ENCODE measurements at regions not wholly inside any gene's neighbourhood (a gene's known extent, or its start where the extent isn't known, plus 50 kb on each side); places are given as distances from the start of the nearest gene placed in this dataset.

DNA sequence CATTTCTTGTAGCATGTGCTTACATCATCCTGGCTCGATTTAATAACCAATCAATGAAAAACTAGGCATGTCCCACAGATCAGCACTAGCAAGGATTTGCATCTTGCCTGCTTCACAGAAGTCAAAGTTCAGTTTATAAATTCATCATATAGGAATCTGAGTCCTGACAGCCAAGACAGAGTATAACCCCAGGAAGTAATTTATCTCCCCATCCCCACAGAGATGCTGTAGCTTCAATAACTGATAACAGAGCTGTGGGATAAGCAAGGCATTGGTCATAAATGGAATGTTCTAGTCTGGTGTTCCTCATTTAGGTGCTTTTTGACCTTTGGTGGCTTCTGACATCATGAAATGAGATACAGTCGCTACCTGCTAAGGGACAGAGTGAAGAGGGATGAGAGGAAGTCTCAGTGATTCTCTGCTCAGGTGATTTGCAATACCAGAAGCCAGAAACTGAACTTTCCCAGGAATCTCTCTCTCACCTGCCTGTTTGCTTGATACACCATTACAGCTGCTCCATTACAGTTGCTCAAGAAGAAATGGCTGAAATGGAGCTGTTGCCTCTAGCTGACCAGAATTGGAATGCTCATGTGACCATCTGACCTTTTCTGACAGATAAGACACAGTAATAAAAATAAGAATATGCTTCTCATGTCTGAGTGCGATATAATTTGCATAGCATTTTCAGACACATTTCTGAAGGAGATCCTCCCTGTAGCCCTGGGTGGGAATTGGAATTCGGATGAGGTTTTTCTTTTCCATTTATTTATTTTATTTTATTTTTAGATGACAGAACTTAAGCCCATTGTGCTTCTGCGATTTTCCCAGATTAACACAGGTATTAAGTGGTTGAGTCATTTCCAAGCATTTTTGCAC, 217.1 kb upstream of the KCNMB2 start:
- TF ChIP-seq POLR2AphosphoS5 (IDR thresholded peaks at IDR 0.05; ENCODE audit: low read depth, low read length) = no peak
- TF ChIP-seq TAF1 (IDR thresholded peaks at IDR 0.05; ENCODE audit: borderline replicate concordance, insufficient read depth, low read length) = no peak
- TF ChIP-seq SIN3A (IDR thresholded peaks at IDR 0.05; ENCODE audit: borderline replicate concordance, insufficient read depth, low read length) = no peak
- TF ChIP-seq, protein P1, sequence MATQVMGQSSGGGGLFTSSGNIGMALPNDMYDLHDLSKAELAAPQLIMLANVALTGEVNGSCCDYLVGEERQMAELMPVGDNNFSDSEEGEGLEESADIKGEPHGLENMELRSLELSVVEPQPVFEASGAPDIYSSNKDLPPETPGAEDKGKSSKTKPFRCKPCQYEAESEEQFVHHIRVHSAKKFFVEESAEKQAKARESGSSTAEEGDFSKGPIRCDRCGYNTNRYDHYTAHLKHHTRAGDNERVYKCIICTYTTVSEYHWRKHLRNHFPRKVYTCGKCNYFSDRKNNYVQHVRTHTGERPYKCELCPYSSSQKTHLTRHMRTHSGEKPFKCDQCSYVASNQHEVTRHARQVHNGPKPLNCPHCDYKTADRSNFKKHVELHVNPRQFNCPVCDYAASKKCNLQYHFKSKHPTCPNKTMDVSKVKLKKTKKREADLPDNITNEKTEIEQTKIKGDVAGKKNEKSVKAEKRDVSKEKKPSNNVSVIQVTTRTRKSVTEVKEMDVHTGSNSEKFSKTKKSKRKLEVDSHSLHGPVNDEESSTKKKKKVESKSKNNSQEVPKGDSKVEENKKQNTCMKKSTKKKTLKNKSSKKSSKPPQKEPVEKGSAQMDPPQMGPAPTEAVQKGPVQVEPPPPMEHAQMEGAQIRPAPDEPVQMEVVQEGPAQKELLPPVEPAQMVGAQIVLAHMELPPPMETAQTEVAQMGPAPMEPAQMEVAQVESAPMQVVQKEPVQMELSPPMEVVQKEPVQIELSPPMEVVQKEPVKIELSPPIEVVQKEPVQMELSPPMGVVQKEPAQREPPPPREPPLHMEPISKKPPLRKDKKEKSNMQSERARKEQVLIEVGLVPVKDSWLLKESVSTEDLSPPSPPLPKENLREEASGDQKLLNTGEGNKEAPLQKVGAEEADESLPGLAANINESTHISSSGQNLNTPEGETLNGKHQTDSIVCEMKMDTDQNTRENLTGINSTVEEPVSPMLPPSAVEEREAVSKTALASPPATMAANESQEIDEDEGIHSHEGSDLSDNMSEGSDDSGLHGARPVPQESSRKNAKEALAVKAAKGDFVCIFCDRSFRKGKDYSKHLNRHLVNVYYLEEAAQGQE (IDR thresholded peaks at IDR 0.05; ENCODE audit: insufficient read depth in 1 of 2, low read depth in 2 of 2, low read length in 2 of 2) = no peak
- no peak for TF ChIP-seq FOXP2 (optimal IDR thresholded peaks at IDR 0.05; ENCODE audit: borderline replicate concordance, extremely low read depth, extremely low read length, insufficient read depth)

DNA sequence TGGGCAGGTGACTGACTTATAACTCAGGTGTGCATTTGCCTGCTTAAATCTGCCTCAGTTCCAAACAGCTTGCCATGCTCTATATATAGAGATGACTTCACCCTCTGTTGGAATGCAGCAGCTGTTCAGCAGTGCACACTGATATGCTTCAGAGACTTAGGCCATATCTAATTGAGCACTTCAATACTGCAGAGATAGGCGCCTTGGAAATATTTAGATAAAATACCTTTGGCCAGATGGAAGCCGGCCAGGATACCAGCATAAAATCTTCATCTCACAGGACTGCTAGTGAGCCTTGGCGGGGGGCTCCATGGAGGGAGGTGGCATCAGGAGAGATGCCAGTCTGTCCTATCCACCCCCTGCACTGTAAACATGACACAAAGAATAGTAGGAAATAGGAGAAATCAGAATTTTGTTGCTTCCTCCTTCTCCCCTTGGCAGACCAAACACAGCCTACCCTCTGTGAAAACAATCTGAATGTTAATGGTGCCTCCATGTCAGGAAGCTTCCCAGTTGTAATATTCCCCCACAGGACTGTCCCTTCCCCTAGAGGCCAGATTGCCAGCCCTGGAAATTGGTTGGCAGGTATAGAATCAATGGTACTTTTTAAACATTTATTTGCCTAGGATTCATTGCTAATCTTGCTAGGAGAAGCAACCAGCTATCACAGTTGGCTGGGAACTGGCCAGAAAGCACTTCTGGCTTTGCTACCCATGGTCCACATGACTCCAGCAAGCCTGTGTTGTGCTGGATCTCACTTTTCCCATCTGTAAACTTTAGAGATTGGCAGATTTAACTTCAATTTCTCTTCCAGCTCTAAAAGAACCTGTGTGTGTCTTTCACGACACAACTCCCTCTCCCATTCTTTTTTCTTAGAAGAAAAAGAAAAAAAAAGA, 215.5 kb upstream of the KCNMB2 start:
- TF ChIP-seq, protein P1 (IDR thresholded peaks at IDR 0.05; ENCODE audit: insufficient read depth in 1 of 2, low read depth in 2 of 2, low read length in 2 of 2) = no peak
- TF ChIP-seq FOXP2 (optimal IDR thresholded peaks at IDR 0.05; ENCODE audit: borderline replicate concordance, extremely low read depth, extremely low read length, insufficient read depth) = no peak
- TF ChIP-seq SIN3A (IDR thresholded peaks at IDR 0.05; ENCODE audit: borderline replicate concordance, insufficient read depth, low read length) = no peak
- no peak for TF ChIP-seq POLR2AphosphoS5 (IDR thresholded peaks at IDR 0.05; ENCODE audit: low read depth, low read length)
- TF ChIP-seq TAF1 (IDR thresholded peaks at IDR 0.05; ENCODE audit: borderline replicate concordance, insufficient read depth, low read length) = no peak

DNA sequence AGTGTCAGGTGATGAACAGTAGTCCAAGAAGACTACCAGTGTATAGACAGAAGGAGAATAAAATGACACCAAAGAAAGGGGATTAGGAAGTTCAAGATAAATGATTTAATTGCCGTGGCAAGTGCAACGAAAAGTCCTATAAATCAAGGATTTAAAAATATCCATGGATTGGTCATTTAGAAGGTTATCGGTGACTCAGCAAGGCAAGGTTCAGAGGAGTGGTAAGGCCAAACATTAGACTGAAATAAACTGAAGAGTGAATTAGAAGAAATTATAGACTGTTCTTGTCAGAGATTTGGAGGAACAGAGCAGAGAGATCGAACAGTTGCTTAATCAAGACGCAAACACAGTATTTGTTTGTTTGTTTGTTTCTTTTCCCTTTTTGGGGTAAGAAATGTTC, 211.9 kb upstream of the KCNMB2 start:
- TF ChIP-seq POLR2AphosphoS5 (IDR thresholded peaks at IDR 0.05; ENCODE audit: low read depth, low read length) = no peak
- TF ChIP-seq, protein P1 (IDR thresholded peaks at IDR 0.05; ENCODE audit: insufficient read depth in 1 of 2, low read depth in 2 of 2, low read length in 2 of 2) = no peak
- no peak for TF ChIP-seq TAF1 (IDR thresholded peaks at IDR 0.05; ENCODE audit: borderline replicate concordance, insufficient read depth, low read length)
- TF ChIP-seq FOXP2 (optimal IDR thresholded peaks at IDR 0.05; ENCODE audit: borderline replicate concordance, extremely low read depth, extremely low read length, insufficient read depth) = no peak
- no peak for TF ChIP-seq SIN3A (IDR thresholded peaks at IDR 0.05; ENCODE audit: borderline replicate concordance, insufficient read depth, low read length)

DNA sequence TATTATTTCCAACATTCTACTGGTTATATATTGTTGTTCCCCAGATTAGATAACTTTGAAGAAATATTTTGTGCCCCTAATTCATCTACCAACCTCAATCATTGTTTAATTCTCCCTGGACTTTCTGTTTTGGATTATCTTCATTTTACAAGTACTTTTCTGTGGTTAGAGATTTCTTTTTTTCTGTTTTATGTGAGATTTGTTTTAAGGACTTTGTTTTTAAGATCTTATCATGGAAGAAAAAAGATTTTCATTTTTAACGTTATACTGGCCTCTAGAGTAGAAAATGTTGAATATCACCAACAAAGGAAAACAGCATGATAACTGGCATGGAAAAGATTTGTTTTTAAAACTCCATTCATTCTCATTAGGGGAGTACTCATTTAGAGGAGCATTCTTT, 210.9 kb upstream of the KCNMB2 start:
- TF ChIP-seq FOXP2 (optimal IDR thresholded peaks at IDR 0.05; ENCODE audit: borderline replicate concordance, extremely low read depth, extremely low read length, insufficient read depth) (no peak), SIN3A (IDR thresholded peaks at IDR 0.05; ENCODE audit: borderline replicate concordance, insufficient read depth, low read length) (no peak), TAF1 (IDR thresholded peaks at IDR 0.05; ENCODE audit: borderline replicate concordance, insufficient read depth, low read length) (no peak), POLR2AphosphoS5 (IDR thresholded peaks at IDR 0.05; ENCODE audit: low read depth, low read length) (no peak)
- TF ChIP-seq, protein P1 (IDR thresholded peaks at IDR 0.05; ENCODE audit: insufficient read depth in 1 of 2, low read depth in 2 of 2, low read length in 2 of 2) = no peak
